OCI-M2 (cell line): ENCODE measurements at regions not wholly inside any gene's neighbourhood (a gene's known extent, or its start where the extent isn't known, plus 50 kb on each side); places are given as distances from the start of the nearest gene placed in this dataset.
"Not testable (repeated sequence)": the region's sequence is repeated elsewhere in the genome, so short reads cannot be mapped to it uniquely, and the experiment has no call there.

Experiments used
- DNase-seq: peaks from one replicate; lab custom pipeline; 2025; ENCODE audit not compliant: unreplicated experiment; lab: John Stamatoyannopoulos, UW

DNA sequence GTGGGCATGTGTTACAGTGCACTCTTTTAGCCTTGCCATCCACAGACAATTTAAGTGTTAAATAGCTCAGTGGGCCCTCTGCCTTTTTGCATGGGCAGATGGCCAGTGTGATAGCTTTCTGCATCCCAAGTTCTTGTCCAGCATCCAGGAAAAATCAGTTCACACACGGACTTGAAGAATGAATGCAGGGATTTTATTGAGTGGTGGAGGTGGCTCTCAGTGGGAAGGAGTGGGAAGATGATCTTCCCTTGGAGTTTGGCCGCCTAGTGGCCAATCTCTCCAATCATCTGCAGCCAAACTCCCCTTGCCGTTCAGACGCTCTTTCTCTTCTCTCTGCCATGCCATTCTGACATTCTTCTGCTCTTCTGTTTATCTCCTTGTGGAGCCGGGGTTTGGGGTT, 322.4 kb upstream of the GRAMD2B start:
- no peak for DNase-seq

DNA sequence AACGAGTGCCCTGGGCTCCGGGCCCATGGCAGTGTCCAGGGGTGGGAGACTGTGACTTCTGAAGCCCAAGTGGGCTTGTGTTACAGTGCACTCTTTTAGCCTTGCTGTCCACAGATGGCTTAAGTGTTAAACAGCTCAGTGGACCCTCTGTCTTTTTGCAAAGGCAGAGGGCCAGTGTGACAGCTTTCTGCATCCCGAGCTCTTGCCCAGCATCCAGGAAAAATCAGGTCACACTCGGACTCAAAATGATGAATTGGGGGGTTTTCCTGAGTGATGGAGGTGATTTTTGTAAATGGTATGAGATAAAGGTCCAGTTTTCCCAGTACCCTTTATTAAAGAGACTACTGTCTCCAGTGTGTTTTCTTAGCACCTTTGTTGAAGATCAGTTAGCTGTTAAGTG, 321.3 kb upstream of the GRAMD2B start:
- DNase-seq = no peak

DNA sequence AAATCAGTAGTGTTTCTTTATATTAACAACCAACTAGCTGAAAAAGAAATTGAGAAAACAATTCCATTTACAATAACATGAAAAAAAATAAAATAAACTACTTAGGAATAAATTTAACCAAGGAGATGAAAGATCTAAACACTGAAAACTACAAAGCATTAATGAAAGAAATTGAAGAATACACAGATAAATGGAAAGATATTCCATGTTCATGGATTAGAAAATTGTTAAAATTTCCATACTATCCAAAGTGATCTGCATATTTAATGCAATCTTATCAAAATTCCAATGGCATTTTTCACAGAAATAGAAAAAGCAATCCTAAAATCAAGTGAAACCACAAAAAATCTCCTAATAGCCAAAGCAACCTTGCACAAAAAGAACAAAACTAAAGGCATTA, 320.2 kb upstream of the GRAMD2B start:
- DNase-seq = no peak

DNA sequence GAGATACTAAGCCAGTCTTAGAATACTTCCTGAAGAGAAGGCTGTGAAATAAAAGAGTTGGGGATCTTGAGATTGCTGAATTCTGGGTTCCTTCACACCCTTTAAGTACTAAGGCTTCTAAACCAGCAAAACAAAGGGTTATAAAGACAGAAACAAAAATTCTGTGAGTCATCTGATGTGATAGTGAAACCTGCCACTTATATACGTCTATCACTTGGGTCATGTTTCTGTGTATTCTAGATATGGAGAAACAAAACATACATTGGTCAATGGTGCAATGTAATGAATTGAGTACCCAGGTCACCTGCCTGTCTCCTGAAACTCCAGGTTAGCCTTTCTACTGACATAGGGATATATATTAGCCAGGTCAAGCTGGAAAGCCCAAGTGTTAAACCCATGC, 319.3 kb upstream of the GRAMD2B start:
- DNase-seq = no peak

DNA sequence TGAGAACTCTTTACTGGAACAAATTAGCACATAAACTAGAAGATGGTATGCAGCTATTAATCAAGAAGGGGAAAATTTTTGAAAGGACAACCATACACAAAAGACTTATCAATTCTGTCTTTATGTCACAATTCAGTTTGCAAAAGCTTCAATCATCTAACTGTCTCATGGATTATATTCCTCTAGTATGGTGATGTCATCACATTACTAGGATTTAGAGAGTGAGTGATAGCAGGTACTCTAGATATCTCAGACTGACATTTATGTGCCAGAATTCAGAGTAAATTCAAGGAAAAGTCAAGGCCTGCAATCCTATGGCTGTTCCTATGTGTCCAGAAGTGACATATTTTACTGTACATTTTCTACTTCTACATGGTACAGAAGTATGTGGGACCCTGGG, 318.9 kb upstream of the GRAMD2B start:
- DNase-seq = no peak

DNA sequence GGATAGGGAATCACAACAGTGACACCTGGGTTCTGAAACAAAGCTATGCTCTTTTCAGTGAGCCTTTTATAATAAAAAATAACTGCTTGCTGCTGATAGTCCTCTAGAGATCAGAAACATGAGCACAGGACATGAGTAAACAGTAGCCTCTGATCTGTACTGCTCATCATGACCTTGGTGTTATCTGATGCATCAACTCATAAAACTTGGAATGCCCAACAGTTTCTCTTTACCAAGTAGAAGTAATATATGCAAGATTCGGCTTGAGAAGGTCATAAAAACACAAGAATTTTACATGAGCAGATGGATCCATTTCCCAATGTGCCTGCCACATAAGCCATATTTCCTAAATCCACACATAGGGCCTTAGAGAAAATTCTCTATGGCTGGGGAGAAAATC, 318.3 kb upstream of the GRAMD2B start:
- no peak for DNase-seq

DNA sequence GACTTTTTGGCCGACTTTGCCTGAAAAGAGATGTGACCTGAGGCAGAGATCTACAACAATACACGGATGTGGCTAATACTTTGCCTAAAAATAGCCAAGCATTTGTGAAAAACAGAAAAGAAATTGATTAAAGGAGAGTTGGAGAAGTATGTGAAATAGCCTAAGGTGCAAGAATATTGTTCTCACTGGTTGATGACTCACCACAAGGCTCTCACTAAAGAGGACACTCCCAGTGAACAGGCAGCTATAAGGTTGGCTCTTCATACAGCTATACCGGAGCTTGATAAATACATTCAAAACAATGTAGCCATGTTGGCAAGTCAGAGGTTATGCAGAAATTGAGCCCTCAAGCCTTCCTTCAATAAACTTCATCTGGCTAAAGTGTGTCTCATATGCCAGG, 317.2 kb upstream of the GRAMD2B start:
- no peak for DNase-seq

DNA sequence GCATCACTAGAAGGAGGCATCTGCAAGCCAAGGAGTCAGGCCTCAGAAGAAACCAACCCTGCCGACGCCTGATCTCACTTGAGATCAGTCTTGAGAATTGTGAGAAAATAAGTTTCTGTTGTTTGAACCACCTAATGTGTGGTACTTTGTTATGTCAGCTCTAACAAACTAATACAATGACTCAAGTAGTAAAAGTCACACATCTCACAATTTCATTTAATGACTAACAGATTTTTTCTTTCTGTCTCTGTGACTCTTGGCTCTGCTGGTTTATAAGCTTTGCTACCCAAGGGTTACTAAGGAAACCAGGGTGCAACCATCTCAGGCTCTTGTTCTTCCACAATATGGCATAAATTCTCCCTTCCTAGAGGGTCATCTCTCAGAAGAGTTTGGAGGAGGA, 315.8 kb upstream of the GRAMD2B start:
- DNase-seq = no peak

DNA sequence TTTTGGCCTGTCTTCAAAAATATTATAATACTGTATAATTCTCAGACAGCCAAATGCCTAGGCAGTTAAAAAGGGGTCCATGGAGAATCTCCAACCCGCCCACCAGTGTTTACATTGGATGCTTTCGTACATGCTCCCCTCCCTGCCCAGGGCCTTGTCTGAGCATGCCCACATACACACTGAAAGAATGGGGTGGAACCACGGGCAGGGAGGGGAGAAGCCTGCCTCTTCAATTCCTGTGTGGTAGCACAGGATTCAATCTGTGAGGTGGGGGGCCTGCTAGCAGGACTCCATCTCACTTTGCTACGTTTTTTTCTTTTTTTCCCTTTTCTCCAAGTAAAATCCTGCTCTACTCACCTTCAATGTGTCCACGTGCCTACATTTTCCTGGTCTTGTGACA, 314.7 kb upstream of the GRAMD2B start:
- no peak for DNase-seq

DNA sequence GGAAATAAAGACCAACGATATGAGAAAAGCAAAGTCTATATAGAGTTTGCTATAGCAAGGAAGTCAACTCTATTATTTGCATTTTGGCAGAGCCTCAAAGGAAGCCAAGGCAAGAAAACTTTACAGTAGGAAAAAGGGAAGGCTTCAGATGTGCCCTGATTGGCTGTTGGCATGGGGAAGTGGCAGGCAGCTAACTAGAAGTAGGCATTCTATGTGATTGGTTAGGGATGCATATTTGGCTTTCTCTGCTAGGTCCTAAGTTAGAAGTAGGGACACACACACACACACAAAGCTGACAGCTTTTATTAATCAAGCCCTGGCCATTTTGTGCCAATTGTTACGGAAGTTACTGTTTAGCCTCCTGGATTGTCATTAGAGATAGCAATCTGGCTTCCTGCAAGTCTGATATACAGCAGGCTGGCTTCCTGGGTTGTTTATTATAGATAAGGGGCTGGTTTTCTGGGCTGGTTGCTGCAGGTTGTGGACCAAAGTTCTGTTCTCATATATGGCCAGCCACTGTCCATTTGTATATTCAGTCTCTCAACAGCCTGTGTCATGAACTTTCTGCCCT, 308.1 kb upstream of the GRAMD2B start:
- no peak for DNase-seq

DNA sequence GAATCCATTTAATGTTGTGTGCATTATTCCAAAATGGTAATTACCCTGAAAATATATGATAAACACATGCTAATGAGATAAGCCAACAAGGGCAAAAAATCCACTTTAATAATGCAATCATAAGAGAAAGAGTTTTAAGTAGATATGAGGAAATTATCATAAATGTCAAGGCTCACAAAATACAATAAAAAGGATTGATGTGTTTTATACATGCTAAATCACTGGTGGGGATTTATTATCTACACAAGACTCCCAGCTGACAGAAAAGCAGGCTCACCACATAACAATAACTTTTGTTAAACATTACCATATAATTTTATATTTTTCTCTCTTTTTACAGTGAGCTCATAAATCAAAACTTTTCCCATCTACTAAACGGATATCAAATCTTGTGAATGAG, 306.2 kb upstream of the GRAMD2B start:
- no peak for DNase-seq

DNA sequence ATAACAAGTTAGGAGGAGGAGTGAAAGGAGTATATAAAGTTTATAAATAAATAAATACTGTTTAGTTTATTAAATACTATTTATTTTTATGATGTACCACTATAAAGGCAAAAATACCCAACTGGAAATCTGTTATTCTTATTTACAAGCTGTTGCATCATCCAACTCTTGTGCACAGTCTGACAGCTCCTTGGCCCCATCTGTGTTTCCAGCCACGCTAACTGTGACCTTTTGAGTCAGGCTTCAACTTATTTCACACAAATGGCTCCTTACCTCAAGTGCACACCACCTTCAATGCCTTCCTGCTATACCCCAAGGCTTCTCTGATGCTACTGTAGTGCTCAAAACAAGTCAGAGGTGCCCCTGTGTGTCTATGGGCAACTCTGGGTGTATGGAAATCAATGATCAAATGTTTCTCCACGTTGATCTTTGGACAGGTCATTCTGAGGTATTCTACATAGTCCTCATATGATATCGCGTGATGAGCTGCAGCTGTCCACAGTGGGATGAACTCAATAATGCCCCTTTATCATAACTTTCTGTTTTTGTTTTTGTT, 303.2 kb upstream of the GRAMD2B start:
- DNase-seq = no peak

DNA sequence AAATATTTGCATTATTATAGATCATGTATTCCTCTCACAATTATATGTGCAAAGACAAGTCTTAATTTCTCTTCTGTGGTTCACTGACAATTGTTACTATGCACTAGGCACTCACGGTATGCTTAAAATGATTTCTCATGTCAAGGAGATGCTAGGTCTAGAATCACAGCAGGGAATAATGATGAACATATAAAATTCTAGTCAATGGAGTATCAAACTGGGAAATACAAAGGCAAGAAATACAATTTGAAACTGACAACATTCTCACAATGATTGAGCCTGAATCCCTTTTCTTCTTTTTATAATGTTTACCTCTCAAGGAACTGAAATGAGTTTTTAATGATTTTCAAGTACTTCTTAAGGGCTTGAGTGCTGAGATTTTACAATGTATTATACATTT, 302.3 kb upstream of the GRAMD2B start:
- no peak for DNase-seq

DNA sequence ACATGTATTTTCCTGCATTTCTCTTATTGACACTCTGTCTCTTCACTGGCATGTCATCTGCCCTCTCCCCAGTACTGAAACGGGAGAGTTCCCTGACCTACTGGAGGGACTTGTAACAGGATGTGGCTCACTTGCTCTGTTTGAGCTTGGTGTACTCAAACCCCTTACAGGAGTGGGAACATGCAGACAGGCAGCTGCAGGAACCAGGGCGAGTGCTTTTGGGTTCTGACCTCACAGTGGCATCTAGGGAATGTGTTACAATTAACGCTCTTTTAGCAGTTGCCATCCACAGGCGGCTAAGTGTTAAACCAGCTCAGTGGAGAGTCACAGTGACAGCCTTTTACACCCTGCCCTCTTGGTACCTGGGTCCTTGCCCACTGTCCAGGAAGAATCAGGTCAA, 300.3 kb upstream of the GRAMD2B start:
- no peak for DNase-seq

DNA sequence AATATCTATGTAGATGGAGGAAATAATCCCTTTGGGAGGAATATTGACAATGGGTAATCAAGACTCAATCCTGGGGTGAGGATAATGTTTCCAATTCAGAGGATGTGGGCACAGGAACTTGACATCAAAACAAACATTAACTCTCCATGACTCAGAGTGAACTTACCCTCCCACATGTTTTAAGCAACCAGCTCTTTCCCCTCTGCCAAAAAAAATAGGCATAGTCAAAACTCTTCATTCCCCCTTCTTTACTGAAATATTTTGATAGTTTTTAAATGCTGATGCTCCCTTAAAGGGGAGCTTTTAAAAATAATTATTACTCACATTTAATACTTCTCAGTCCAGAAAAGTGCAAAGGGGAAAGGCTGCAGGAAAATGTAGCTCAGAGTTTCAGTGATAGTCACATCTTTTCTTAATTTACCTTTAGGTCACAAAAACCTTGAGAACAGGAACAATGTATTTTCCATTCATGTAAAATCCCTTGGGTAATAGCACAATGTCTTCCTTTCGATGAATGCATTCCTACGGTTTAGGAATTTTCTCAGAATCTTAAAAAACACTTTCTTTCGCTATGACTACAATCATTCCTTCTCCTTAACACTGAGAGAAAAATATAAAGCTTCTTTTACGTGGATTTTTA, 298.4 kb upstream of the GRAMD2B start:
- no peak for DNase-seq

DNA sequence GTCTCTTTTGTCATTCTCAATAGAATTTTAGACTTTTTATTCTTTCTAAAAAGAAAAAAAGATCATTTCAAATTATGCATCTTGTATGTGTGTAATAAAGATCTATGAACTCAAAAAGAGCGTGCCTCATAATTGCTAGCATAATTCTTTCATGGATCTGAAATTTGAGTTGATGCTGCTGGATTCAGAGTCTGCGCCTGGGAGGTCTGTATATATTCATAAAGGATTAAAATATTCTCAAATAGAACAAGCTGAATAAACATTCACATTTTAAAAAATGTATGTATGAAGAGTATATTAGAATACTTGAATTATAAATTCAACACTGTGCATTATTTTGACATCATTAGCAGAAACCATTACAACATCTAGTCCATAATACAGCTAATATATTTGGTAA, 297.8 kb upstream of the GRAMD2B start:
- no peak for DNase-seq

DNA sequence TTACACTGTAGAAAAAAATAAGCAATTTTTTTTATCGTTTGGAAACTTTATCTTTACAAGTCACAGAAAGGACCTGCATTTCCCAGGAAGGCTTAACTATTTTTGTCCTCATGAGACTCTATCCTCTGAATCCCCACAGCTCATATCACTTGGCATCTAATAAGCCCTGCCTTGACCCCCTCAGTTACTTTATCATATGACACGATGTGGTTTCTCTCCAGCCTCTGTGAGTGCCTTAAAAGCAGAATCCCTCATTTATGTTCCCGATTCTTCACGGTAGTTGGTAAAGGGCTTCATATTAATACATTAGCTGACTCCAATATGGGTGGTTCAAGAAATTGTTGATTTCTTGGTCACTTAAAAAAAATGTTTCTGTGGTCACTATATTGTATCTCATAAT, 296.6 kb upstream of the GRAMD2B start:
- no peak for DNase-seq

DNA sequence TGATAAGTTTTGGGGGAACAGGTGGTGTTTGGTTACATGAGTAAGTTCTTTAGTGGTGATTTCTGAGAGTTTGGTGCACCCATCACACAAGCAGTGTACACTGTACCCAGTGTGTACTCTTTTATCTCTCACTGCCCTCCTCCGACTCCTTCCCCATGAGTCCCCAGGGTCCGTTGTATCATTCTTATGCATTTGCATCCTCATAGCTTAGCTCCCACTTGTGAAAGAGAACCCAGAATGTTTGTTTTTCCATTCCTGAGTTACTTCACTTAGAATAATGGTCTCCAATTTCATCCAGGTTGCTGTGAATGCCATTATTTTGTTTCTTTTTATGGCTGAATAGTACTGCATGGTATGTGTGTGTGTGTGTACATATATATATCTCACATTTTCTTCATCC, 295.8 kb upstream of the GRAMD2B start:
- not testable (repeated sequence) for DNase-seq

DNA sequence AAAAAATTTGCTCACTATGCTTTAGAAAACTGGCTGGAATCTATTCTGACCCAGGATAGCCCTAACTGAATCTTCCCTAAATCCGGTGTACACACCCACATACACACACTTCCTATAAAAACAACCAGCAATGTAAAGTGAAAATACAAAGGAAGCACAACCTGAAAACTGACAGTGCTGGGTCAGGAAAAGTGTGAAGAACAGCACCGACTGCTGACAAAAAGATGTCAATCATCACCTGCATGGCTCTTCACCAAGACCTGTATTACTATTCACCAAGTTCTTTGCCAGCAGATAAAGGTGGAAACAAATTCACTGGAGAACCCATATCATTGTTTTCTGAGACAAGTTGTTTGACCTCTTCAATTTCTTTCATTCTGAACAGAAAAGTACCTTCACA, 293.8 kb upstream of the GRAMD2B start:
- DNase-seq = no peak

DNA sequence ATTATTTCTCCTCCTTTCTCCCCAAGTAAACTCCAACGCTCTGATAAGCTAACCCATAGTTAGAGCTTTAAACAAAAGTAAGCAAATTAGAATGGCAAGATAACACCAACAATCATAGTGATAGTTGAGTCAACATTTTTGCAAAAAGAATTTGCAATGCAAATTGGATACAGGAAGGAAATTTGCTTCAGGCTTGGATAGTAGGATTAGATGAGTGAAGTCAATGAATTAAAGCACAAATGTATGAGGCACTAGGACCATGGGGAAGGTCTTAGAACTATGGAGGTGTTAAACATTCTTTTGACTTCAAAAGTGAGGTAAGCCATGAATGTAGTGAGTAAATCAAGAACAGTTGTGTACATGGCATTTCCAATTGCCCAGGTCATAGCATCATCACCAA, 289.8 kb upstream of the GRAMD2B start:
- no peak for DNase-seq

DNA sequence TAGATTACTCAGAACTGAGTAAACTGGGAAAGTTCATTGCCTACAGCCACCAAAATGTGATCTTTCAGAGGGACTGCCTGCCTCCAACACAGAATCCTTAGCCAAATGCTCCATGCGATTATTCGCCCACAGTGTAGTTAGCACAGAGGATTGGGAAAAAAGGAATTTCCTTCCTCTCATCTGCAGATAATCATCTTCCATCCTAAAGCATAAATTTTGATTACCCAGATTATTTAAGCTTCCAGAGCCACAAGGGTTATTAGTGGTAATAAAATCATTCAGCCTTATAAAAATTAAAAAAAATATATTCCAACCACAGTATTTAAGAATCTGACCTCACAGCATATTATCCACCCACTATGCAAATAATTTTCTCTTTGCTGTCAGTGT, 285.3 kb upstream of the GRAMD2B start:
- no peak for DNase-seq

DNA sequence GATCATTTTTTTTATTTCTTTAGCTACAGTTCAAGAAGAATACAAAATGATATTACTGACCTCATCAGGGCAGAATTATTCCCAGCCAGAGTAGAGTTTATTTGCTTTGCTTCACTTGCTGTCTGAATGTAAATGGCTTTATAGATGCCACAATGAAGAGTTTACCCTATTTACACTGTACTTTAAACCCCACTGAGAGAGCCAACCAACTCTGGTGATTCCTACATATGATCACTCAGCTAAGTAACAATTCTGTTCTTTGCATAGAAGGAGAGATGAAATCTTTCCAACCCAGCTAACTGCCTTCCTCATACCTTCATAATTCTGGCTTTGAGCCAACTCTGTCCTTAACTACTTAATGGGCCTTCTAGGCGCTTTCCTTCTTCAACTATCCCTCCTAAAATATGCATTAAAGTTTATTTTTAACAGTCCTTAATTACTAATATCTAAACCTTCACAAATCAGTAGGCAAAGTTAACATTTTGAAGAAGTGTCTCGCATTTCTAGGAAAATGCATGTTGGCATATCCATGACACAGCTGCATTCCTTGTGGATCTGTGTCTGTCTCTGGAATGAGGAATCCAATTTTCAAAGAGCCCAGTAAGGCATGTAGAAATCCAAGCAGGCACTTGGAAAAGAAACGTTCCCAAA, 284.8 kb upstream of the GRAMD2B start:
- DNase-seq = no peak

DNA sequence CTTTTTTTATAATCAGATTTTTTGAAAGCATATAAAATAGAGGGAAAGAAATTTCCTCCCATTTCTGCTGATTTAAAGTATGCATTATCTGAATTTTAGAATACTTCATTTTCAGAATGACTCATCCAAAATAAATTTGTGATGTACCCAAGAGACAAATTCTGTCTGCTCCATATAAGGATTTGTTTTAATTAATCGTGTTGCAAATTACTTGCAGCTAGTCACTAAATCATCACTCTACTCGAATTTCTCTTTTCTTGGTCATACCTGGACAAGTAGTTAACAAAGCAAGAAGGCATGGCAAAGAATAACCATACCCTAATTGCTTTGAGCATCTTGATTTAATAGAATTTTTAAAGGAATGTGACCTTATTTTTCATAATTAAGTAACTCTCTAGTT, 284.1 kb upstream of the GRAMD2B start:
- no peak for DNase-seq
